ENCODE measurements at regions not wholly inside any gene's neighbourhood (a gene's known extent, or its start where the extent isn't known, plus 50 kb on each side); places are given as distances from the start of the nearest gene placed in this dataset.

DNA sequence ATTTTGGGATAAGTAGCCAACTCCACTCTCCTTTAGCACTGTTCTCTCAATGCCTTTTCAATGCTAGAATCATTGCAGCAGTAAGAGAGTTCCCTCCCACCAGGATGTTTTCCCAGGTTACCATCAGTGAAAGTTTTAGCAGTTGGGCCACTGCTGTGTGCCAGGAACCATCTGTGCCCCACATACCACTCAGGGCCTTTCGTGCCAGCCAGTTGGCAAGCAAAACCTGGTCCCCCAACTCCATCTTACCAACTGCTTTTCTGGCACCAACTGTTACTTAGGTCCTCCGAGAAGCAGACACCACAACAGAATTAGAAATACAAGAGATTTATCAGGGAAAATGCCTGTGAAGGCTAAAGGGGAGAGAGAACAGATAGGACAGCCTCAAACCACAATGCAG is 533.4 kb upstream of the NBEA start:
- no peak overlapping the region for H3K27ac Mint-ChIP-seq (ENCODE audit: unreplicated experiment)
- no peak overlapping the region for H3K4me3 ChIP-seq (ENCODE audit: low read depth, low read length)
- H3K4me1 Mint-ChIP-seq (ENCODE audit: low read depth, unreplicated experiment) = no peaks in the 10 kb centered on the region
- no peak for DNase-seq
- H3K36me3 Mint-ChIP-seq (ENCODE audit: insufficient read depth, unreplicated experiment) = no peaks in the 10 kb centered on the region
- intact Hi-C loops (cut with micrococcal nuclease; ENCODE audit: unreplicated experiment) = no loop called here
- ChIA-PET CTCF (no interaction called here), POLR2A (no interaction called here)
- no peaks in the 10 kb centered on the region for H3K9me3 ChIP-seq
- no peaks in the 10 kb centered on the region for H3K4me1 ChIP-seq
- no TSS peak for BruUV-seq (replicated peaks)
- no peaks in the 10 kb centered on the region for H3K27me3 Mint-ChIP-seq (ENCODE audit: insufficient read depth, unreplicated experiment)
- no peak for TF ChIP-seq CTCF (IDR thresholded peaks at IDR 0.05; ENCODE audit: insufficient read depth in 1 of 2, low read depth in 1 of 2, low read length in 1 of 2, severe bottlenecking in 1 of 2, unreplicated experiment in 1 of 2)
- no peaks in the 10 kb centered on the region for H3K27me3 ChIP-seq (replicated peaks; ENCODE audit: control insufficient read depth, insufficient read depth, low read length)
- no peaks in the 10 kb centered on the region for H3K36me3 ChIP-seq (ENCODE audit: control insufficient read depth, insufficient read depth, low read length)
- no peak overlapping the region for H3K4me3 Mint-ChIP-seq (ENCODE audit: unreplicated experiment)
- peaks cover 9% of the 10 kb centered on the region for H3K9me3 Mint-ChIP-seq (ENCODE audit: unreplicated experiment)

DNA sequence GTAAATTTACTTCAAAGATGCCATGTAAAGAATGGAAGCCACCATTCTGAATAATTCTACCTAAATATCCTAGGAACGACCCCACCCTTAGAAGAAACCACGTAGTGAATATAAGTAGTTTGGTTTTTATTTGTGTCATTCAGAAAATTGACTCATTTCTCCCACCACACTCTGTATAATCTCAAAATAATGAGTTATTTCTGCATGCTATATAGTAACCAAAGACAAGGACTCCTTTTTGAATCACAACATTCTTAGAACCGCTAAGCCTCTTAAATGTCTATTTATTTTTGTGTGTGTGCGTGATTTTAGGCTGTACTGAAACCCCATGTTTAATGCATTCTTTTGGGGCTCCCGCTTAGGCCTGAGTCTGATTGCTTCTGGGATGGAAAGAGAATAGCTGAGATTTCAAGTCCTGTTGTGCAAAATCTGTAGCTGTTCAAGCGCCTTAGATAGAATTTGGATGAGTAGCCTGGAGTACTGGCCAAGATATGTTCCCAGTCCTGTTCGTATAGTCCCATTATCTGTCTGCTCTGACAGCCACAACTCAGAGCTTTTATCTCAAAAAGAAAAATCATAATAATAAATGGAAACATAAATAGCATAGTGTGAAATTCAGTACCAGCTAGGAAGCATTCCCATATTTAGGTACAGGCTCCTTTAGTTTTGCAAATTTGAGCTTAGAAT is 532.4 kb upstream of the NBEA start:
- Mint-ChIP-seq H3K27me3 (ENCODE audit: insufficient read depth, unreplicated experiment) (no peaks in the 10 kb centered on the region), H3K9me3 (ENCODE audit: unreplicated experiment) (peaks cover 9% of the 10 kb centered on the region), H3K27ac (ENCODE audit: unreplicated experiment) (no peak overlapping the region), H3K4me3 (ENCODE audit: unreplicated experiment) (no peak overlapping the region), H3K36me3 (ENCODE audit: insufficient read depth, unreplicated experiment) (no peaks in the 10 kb centered on the region), H3K4me1 (ENCODE audit: low read depth, unreplicated experiment) (no peaks in the 10 kb centered on the region)
- H3K27me3 ChIP-seq (replicated peaks; ENCODE audit: control insufficient read depth, insufficient read depth, low read length) = no peaks in the 10 kb centered on the region
- no peak for DNase-seq
- ChIA-PET POLR2A (no interaction called here), CTCF (no interaction called here)
- no peaks in the 10 kb centered on the region for H3K36me3 ChIP-seq (ENCODE audit: control insufficient read depth, insufficient read depth, low read length)
- H3K9me3 ChIP-seq = no peaks in the 10 kb centered on the region
- no peak overlapping the region for H3K4me3 ChIP-seq (ENCODE audit: low read depth, low read length)
- H3K4me1 ChIP-seq = no peaks in the 10 kb centered on the region
- intact Hi-C loops (cut with micrococcal nuclease; ENCODE audit: unreplicated experiment) = no loop called here
- no peak for TF ChIP-seq CTCF (IDR thresholded peaks at IDR 0.05; ENCODE audit: insufficient read depth in 1 of 2, low read depth in 1 of 2, low read length in 1 of 2, severe bottlenecking in 1 of 2, unreplicated experiment in 1 of 2)
- no TSS peak for BruUV-seq (replicated peaks)

DNA sequence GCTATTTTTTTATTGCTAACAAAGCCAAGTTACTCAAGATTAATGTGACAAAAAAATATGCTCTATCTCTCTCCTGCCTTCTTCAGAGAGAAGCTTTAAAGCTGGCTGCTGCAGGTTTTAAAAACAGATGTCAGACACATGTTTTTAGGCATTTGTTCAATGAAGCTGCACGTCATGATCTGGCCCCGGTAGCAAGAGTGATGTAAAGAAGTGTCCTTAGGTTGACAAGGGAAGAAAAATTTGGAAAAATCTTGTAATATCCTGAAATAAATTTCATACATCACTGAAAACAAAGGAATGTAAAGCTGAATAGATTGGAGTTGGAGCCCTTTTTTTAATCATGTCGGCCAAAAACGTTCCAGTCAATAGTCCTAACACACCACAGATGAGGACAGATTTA is 531.4 kb upstream of the NBEA start:
- no peak overlapping the region for H3K4me3 ChIP-seq (ENCODE audit: low read depth, low read length)
- intact Hi-C loops (cut with micrococcal nuclease; ENCODE audit: unreplicated experiment) = no loop called here
- H3K27me3 ChIP-seq (replicated peaks; ENCODE audit: control insufficient read depth, insufficient read depth, low read length) = no peaks in the 10 kb centered on the region
- no peaks in the 10 kb centered on the region for H3K9me3 ChIP-seq
- no peaks in the 10 kb centered on the region for H3K27me3 Mint-ChIP-seq (ENCODE audit: insufficient read depth, unreplicated experiment)
- H3K4me3 Mint-ChIP-seq (ENCODE audit: unreplicated experiment) = no peak overlapping the region
- CTCF ChIA-PET = no interaction called here
- peaks cover 9% of the 10 kb centered on the region for H3K9me3 Mint-ChIP-seq (ENCODE audit: unreplicated experiment)
- no peaks in the 10 kb centered on the region for H3K4me1 ChIP-seq
- POLR2A ChIA-PET = no interaction called here
- H3K36me3 ChIP-seq (ENCODE audit: control insufficient read depth, insufficient read depth, low read length) = no peaks in the 10 kb centered on the region
- no TSS peak for BruUV-seq (replicated peaks)
- no peaks in the 10 kb centered on the region for H3K4me1 Mint-ChIP-seq (ENCODE audit: low read depth, unreplicated experiment)
- H3K36me3 Mint-ChIP-seq (ENCODE audit: insufficient read depth, unreplicated experiment) = no peaks in the 10 kb centered on the region
- DNase-seq = no peak
- no peak overlapping the region for H3K27ac Mint-ChIP-seq (ENCODE audit: unreplicated experiment)
- no peak for TF ChIP-seq CTCF (IDR thresholded peaks at IDR 0.05; ENCODE audit: insufficient read depth in 1 of 2, low read depth in 1 of 2, low read length in 1 of 2, severe bottlenecking in 1 of 2, unreplicated experiment in 1 of 2)

Measured in Caco-2 (cell line).